H1 (cell line): ENCODE measurements at regions not wholly inside any gene's neighbourhood (a gene's known extent, or its start where the extent isn't known, plus 50 kb on each side); places are given as distances from the start of the nearest gene placed in this dataset.

Source experiments
- CTCF ChIA-PET: fragments of 300-600 bp; sonication (Branson Sonifier 250); formaldehyde crosslinking; loops from one replicate; lab custom pipeline; 2021; ENCODE audit not compliant: partially characterized antibody; lab: Charles Lee
- POLR2A ChIA-PET: fragments of 300-600 bp; sonication (Branson Sonifier 250); formaldehyde crosslinking; loops from one replicate; lab custom pipeline; 2021; ENCODE audit warnings: inconsistent platforms; ENCODE audit not compliant: partially characterized antibody; lab: Charles Lee
- DNase-seq, 2 experiments: peaks; one replicate each; pipeline versions ENCODE4 v3.0.0 to v3.0.0-alpha.2; 2010 to 2022; ENCODE audit warnings: low spot score in 2 of 2, low read depth in 1 of 2, mixed read lengths in 1 of 2
- FAIRE-seq: peaks from 2 replicates; lab custom pipeline; 2011; peaks lifted over from hg19 to GRCh38; lab: Jason Lieb, UNC
- H2AFZ ChIP-seq: 2 replicates; pipeline ENCODE4 v1.8.1; 2012; ENCODE audit warnings: low read length, inconsistent platforms
- H2AK5ac ChIP-seq: 2 replicates; pipeline ENCODE4 v1.6.1; 2013; ENCODE audit warnings: low read depth, low read length
- H2BK120ac ChIP-seq: replicated peaks from 2 replicates; pipeline ENCODE3; 2013; ENCODE audit warnings: low read depth, low read length, inconsistent platforms
- H2BK12ac ChIP-seq: 2 replicates; pipeline ENCODE4 v1.6.1; 2013; ENCODE audit warnings: low read depth, low read length
- H2BK15ac ChIP-seq: 2 replicates; pipeline ENCODE4 v1.6.1; 2013; ENCODE audit warnings: low read length
- H2BK20ac ChIP-seq: 2 replicates; pipeline ENCODE4 v1.6.1; 2013; ENCODE audit warnings: low read length
- H2BK5ac ChIP-seq: 2 replicates; pipeline ENCODE4 v1.6.1; 2013; ENCODE audit warnings: low read depth, low read length
- H3K14ac ChIP-seq: 2 replicates; pipeline ENCODE4 v1.6.1; 2013; ENCODE audit warnings: inconsistent platforms; ENCODE audit not compliant: insufficient read length
- H3K18ac ChIP-seq: 2 replicates; pipeline ENCODE4 v1.6.1; 2013; ENCODE audit warnings: low read length; ENCODE audit errors: extremely low read depth
- H3K23ac ChIP-seq: 2 replicates; pipeline ENCODE4 v1.6.1; 2013; ENCODE audit warnings: inconsistent platforms; ENCODE audit not compliant: insufficient read length
- H3K23me2 ChIP-seq: 2 replicates; pipeline ENCODE4 v1.6.1; 2013; ENCODE audit warnings: low read depth, low read length
- H3K27ac ChIP-seq: 2 replicates; pipeline ENCODE4 v1.6.1; 2011; ENCODE audit warnings: low read depth, low read length, inconsistent platforms
- H3K27me3 ChIP-seq, 4 experiments: replicated peaks in 1 of 4; 1 replicate in 1 of 4; 2 replicates in 3 of 4; pipeline versions ENCODE4 v1.6.1 to v1.8.1; 2011 to 2013; ENCODE audit warnings: low read length in 3 of 4, mild to moderate bottlenecking in 3 of 4, inconsistent platforms in 2 of 4, mixed read lengths in 2 of 4, moderate library complexity in 1 of 4; ENCODE audit not compliant: control insufficient read depth in 3 of 4, insufficient read depth in 3 of 4; ENCODE audit errors: extremely low read depth in 1 of 4
- H3K36me3 ChIP-seq, 4 experiments: 2 replicates each; pipeline versions ENCODE4 v1.6.1 to v1.8.1; 2011 to 2013; ENCODE audit warnings: mild to moderate bottlenecking in 4 of 4, low read length in 3 of 4, moderate library complexity in 2 of 4, control low read depth in 1 of 4, inconsistent platforms in 1 of 4; ENCODE audit not compliant: insufficient read depth in 4 of 4, control insufficient read depth in 2 of 4
- H3K4ac ChIP-seq: replicated peaks from 2 replicates; pipeline ENCODE3; 2013; ENCODE audit warnings: low read length, low read depth, mixed read lengths, inconsistent platforms; ENCODE audit not compliant: insufficient read length
- H3K4me1 ChIP-seq, 4 experiments: replicated peaks in 1 of 4; 1 replicate in 1 of 4; 2 replicates in 3 of 4; pipeline versions ENCODE4 v1.6.1 to v1.8.1; 2011 to 2013; ENCODE audit warnings: low read length in 3 of 4, inconsistent platforms in 2 of 4, mixed read lengths in 1 of 4; ENCODE audit not compliant: insufficient read depth in 4 of 4, control insufficient read depth in 3 of 4
- H3K4me2 ChIP-seq, 2 experiments: 2 replicates each; pipeline versions ENCODE4 v1.6.1 to v1.8.1; 2011 to 2013; ENCODE audit warnings: low read depth in 2 of 2, low read length in 2 of 2, control low read depth in 1 of 2, inconsistent platforms in 1 of 2, mild to moderate bottlenecking in 1 of 2; ENCODE audit not compliant: insufficient read depth in 1 of 2
- H3K4me3 ChIP-seq, 4 experiments: fragments of 200-600, 300-600 bp in 1 of 4; sonication (generic), shearing (Covaris generic), sonication (Bioruptor Twin) in 1 of 4; 2 replicates each; pipeline versions ENCODE4 v1.5.1 to v1.8.1; 2011 to 2016; ENCODE audit warnings: low read length in 4 of 4, low read depth in 3 of 4, control low read depth in 2 of 4, inconsistent platforms in 2 of 4, mild to moderate bottlenecking in 2 of 4, mixed read lengths in 1 of 4, moderate library complexity in 1 of 4; ENCODE audit not compliant: insufficient read depth in 2 of 4; ENCODE audit errors: extremely low read depth in 1 of 4
- H3K56ac ChIP-seq: replicated peaks from 2 replicates; pipeline ENCODE3; 2013; ENCODE audit warnings: low read depth, mild to moderate bottlenecking, mixed read lengths, low read length, inconsistent platforms; ENCODE audit not compliant: insufficient read length
- H3K79me1 ChIP-seq: 2 replicates; pipeline ENCODE4 v1.6.1; 2013; ENCODE audit warnings: low read depth, low read length, control low read depth
- H3K79me2 ChIP-seq, 2 experiments: 2 replicates each; pipeline versions ENCODE4 v1.6.1 to v1.8.1; 2012 to 2013; ENCODE audit warnings: low read length in 2 of 2, mild to moderate bottlenecking in 2 of 2, inconsistent platforms in 1 of 2; ENCODE audit not compliant: insufficient read depth in 2 of 2, control insufficient read depth in 1 of 2
- H3K9ac ChIP-seq, 4 experiments: replicated peaks in 1 of 4; 1 replicate in 1 of 4; 2 replicates in 3 of 4; pipeline versions ENCODE4 v1.6.1 to v1.8.1; 2011 to 2013; ENCODE audit warnings: low read depth in 3 of 4, low read length in 3 of 4, control low read depth in 2 of 4, mild to moderate bottlenecking in 2 of 4, moderate library complexity in 2 of 4, inconsistent platforms in 1 of 4; ENCODE audit errors: extremely low read depth in 1 of 4
- H3K9me3 ChIP-seq, 2 experiments: 2 replicates each; pipeline versions ENCODE4 v1.6.1 to v1.8.1; 2012 to 2013; ENCODE audit warnings: mild to moderate bottlenecking in 2 of 2, moderate library complexity in 2 of 2, control low read depth in 1 of 2, inconsistent platforms in 1 of 2, low read depth in 1 of 2, low read length in 1 of 2, mixed read lengths in 1 of 2; ENCODE audit not compliant: insufficient read depth in 2 of 2
- H4K20me1 ChIP-seq, 2 experiments: replicated peaks in 1 of 2; 2 replicates each; pipeline versions ENCODE3 to v1.8.1; 2011 to 2013; ENCODE audit warnings: inconsistent platforms in 2 of 2, low read length in 2 of 2, mild to moderate bottlenecking in 1 of 2; ENCODE audit not compliant: insufficient read depth in 2 of 2, control insufficient read depth in 1 of 2
- H4K5ac ChIP-seq: 2 replicates; pipeline ENCODE4 v1.6.1; 2013; ENCODE audit warnings: low read length, low read depth, mixed read lengths, inconsistent platforms; ENCODE audit not compliant: insufficient read length
- H4K8ac ChIP-seq: 2 replicates; pipeline ENCODE4 v1.8.0; 2013; ENCODE audit warnings: mild to moderate bottlenecking, moderate library complexity, low read length, inconsistent platforms; ENCODE audit not compliant: insufficient read depth; ENCODE audit errors: extremely low read depth
- H4K91ac ChIP-seq: replicated peaks from 2 replicates; pipeline ENCODE3; 2013; ENCODE audit warnings: low read length, mixed read lengths, inconsistent platforms; ENCODE audit not compliant: insufficient read length
- BCL11A ChIP-seq, 2 experiments: IDR thresholded peaks; one replicate each; pipeline ENCODE4 v1.6.1; 2011; ENCODE audit warnings: low read depth in 2 of 2, low read length in 2 of 2, mild to moderate bottlenecking in 2 of 2
- BRCA1 ChIP-seq: IDR thresholded peaks from 2 replicates; pipeline ENCODE4 v1.6.1; 2012; ENCODE audit warnings: low read depth, low read length, improper control_type of control experiment
- CHD1 ChIP-seq: IDR thresholded peaks from 2 replicates; pipeline ENCODE4 v1.6.1; 2012; ENCODE audit warnings: low read depth, low read length, improper control_type of control experiment
- CREB1 ChIP-seq: IDR thresholded peaks from 2 replicates; pipeline ENCODE4 v1.6.1; 2012; ENCODE audit warnings: inconsistent platforms
- CTBP2 ChIP-seq: IDR thresholded peaks from 2 replicates; pipeline ENCODE4 v1.7.0; 2011; ENCODE audit warnings: borderline replicate concordance, mild to moderate bottlenecking, moderate library complexity, mixed read lengths, low read length; ENCODE audit not compliant: insufficient read depth, insufficient read length
- EGR1 ChIP-seq: IDR thresholded peaks from 2 replicates; pipeline ENCODE4 v1.6.1; 2011; ENCODE audit warnings: low read depth, low read length, borderline replicate concordance
- HDAC2 ChIP-seq, 2 experiments: fragments of 300-600 bp in 1 of 2; sonication (generic) in 1 of 2; IDR thresholded peaks; 2 replicates each; pipeline ENCODE4 v1.6.1; 2011 to 2012; ENCODE audit warnings: low read depth in 2 of 2, low read length in 2 of 2, mild to moderate bottlenecking in 2 of 2, moderate library complexity in 2 of 2, borderline replicate concordance in 1 of 2, inconsistent platforms in 1 of 2
- KDM1A ChIP-seq: fragments of 200-600, 300-600 bp; sonication (generic); IDR thresholded peaks from 2 replicates; pipeline ENCODE4 v1.7.1; 2016; ENCODE audit warnings: mild to moderate bottlenecking, low read length, borderline replicate concordance
- MAFK ChIP-seq: IDR thresholded peaks from 2 replicates; pipeline ENCODE4 v1.6.1; 2012; ENCODE audit warnings: low read depth, mild to moderate bottlenecking, improper control_type of control experiment, low read length
- NRF1 ChIP-seq: IDR thresholded peaks from 2 replicates; pipeline ENCODE4 v1.6.1; 2011; ENCODE audit warnings: mild to moderate bottlenecking, low read depth, low read length, improper control_type of control experiment
- RAD21 ChIP-seq, 2 experiments: IDR thresholded peaks in 1 of 2; conservative IDR thresholded peaks in 1 of 2; 2 replicates each; pipeline ENCODE4 v1.6.1; 2011; ENCODE audit warnings: low read depth in 2 of 2, low read length in 2 of 2, improper control_type of control experiment in 1 of 2, inconsistent platforms in 1 of 2, mild to moderate bottlenecking in 1 of 2, moderate library complexity in 1 of 2
- RXRA ChIP-seq: IDR thresholded peaks from 2 replicates; pipeline ENCODE4 v1.6.1; 2011; ENCODE audit warnings: low read depth, mild to moderate bottlenecking, low read length, moderate library complexity; ENCODE audit not compliant: insufficient read depth
- TCF12 ChIP-seq: IDR thresholded peaks from 2 replicates; pipeline ENCODE4 v1.6.1; 2011; ENCODE audit warnings: low read depth, mild to moderate bottlenecking, low read length
- ZNF274 ChIP-seq: IDR thresholded peaks from 2 replicates; pipeline ENCODE4 v1.7.0; 2012; ENCODE audit warnings: low read length, borderline replicate concordance; ENCODE audit errors: extremely low read depth
- WGBS, 2 experiments: shearing (Covaris generic) in 1 of 2; methylation state at CpG; one replicate each; pipeline versions ENCODE4 v1.1.6 to v1.1.7; 2013 to 2015; ENCODE audit warnings: low lambda C conversion rate in 2 of 2, mixed read lengths in 2 of 2, inconsistent platforms in 1 of 2, low coverage in 1 of 2, missing lambda C conversion rate in 1 of 2; ENCODE audit not compliant: insufficient replicate concordance in 2 of 2, insufficient coverage in 1 of 2, insufficient read length in 1 of 2; ENCODE audit errors: extremely low coverage in 1 of 2, missing lambda C conversion rate in 1 of 2; 5-methylcytosine and 5-hydroxymethylcytosine counted together
- TF ChIP-seq, protein P1 (sequence below): IDR thresholded peaks from 2 replicates; pipeline ENCODE4 v1.6.1; 2012; ENCODE audit warnings: inconsistent platforms

DNA sequence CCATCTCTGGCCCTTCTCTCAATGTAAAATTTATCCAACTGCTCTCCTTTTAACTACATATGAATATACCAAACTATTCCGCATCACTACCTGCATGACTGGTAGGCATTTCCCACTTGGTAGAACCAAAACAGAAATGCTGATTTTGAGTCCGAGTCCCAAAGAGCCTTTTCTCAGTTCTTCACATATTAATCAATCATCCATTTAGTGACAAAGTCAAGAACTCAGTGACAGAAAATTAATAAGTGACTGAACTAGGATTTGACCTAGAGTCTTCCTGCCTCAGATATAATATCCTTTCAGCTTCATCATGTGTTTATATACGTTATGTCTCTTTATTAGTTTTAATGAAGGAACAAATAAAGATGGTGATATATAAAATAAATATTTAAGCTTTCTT is 700.6 kb upstream of the GOLIM4 start:
- no peak for FAIRE-seq
- DNase-seq: no peak
- 93% methylated on average over 3 of the region's 3 CpGs; no CpG with 5 or more reads in 1 of the 2 experiments for WGBS, 2 experiments
- H3K4me1 ChIP-seq: peaks cover 0 to 3% (median 0%) of the 10 kb centered on the region in 4 experiments; a peak in 2 of 7 replicates
- no peak overlapping the region for H2BK5ac ChIP-seq
- H4K5ac ChIP-seq: no peak overlapping the region
- no peak overlapping the region for H2BK20ac ChIP-seq
- no peak overlapping the region for H2AFZ ChIP-seq
- H3K18ac ChIP-seq: no peak overlapping the region
- no peak overlapping the region for H3K9ac ChIP-seq
- H3K79me1 ChIP-seq: no peaks in the 10 kb centered on the region
- ChIA-PET POLR2A (no interaction called here), CTCF (interaction anchor here (1.2 kb wide), 1 partner anchor 12 kb away, joined by 3 read pairs; no protein-coding TSS in a partner anchor)
- no peak overlapping the region for H3K4me2 ChIP-seq
- no peak overlapping the region for H2BK15ac ChIP-seq
- H3K4ac ChIP-seq: no peak overlapping the region
- H4K91ac ChIP-seq: no peak overlapping the region
- H3K36me3 ChIP-seq: no peaks in the 10 kb centered on the region
- H2BK120ac ChIP-seq: no peak overlapping the region
- H4K20me1 ChIP-seq: no peaks in the 10 kb centered on the region
- H3K27ac ChIP-seq: no peak overlapping the region
- H2BK12ac ChIP-seq: no peak overlapping the region
- H3K14ac ChIP-seq: no peak overlapping the region
- H3K4me3 ChIP-seq: no peak overlapping the region
- no peak overlapping the region for H3K56ac ChIP-seq
- no peaks in the 10 kb centered on the region for H3K23me2 ChIP-seq
- no peaks in the 10 kb centered on the region for H3K9me3 ChIP-seq
- H2AK5ac ChIP-seq: no peak overlapping the region
- no peak overlapping the region for H4K8ac ChIP-seq
- H3K27me3 ChIP-seq: no peaks in the 10 kb centered on the region
- no peaks in the 10 kb centered on the region for H3K79me2 ChIP-seq
- no peak overlapping the region for H3K23ac ChIP-seq
- no peak for TF ChIP-seq ZNF274
- TF ChIP-seq EGR1: no peak
- TF ChIP-seq RAD21 (IDR thresholded peaks at IDR 0.05 in 1 of 2, conservative IDR thresholded peaks at IDR 0.05 in 1 of 2; ENCODE audit: low read depth in 2 of 2, low read length in 2 of 2): no peak
- TF ChIP-seq, protein P1, sequence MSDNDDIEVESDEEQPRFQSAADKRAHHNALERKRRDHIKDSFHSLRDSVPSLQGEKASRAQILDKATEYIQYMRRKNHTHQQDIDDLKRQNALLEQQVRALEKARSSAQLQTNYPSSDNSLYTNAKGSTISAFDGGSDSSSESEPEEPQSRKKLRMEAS: no peak
- TF ChIP-seq CHD1: no peak
- no peak for TF ChIP-seq KDM1A
- TF ChIP-seq BRCA1: no peak
- TF ChIP-seq TCF12: no peak
- TF ChIP-seq HDAC2 (IDR thresholded peaks at IDR 0.05; ENCODE audit: borderline replicate concordance in 1 of 2, low read depth in 2 of 2, low read length in 2 of 2): no peak
- TF ChIP-seq BCL11A (IDR thresholded peaks at IDR 0.05; ENCODE audit: low read depth in 2 of 2, low read length in 2 of 2): no peak
- TF ChIP-seq RXRA: no peak
- TF ChIP-seq MAFK: no peak
- TF ChIP-seq NRF1: no peak
- TF ChIP-seq CREB1: no peak
- TF ChIP-seq CTBP2: no peak
